HG03354 (cell line): ENCODE measurements at regions not wholly inside any gene's neighbourhood (a gene's known extent, or its start where the extent isn't known, plus 50 kb on each side); places are given as distances from the start of the nearest gene placed in this dataset.
"Not testable (repeated sequence)": the region's sequence is repeated elsewhere in the genome, so short reads cannot be mapped to it uniquely, and the experiment has no call there.

Source experiments
- ATAC-seq: cut with Tn5 transposase; IDR thresholded peaks from one replicate; pipeline ENCODE4 v1.9.1; 2021; ENCODE audit warnings: mild to moderate bottlenecking; ENCODE audit not compliant: unreplicated experiment, poor library complexity, severe bottlenecking

DNA sequence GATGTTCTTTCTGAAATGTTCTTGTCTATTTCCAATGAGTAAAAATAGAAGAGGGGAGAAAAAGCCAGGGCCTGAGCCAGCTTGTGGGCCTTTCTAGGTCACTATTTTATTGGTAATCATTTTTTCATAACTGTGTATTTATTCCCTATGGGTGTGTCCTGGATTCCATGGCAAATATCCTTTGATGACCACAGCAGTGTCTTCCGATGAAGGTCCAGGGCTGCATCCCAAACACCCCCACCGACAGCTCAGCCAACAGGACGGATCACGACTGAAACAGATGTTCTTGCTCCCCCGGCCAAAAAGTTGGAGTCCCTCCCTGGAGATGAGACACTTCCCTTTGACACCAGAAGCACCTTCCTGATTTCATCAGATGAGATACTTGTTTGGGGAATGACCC, 105.4 kb upstream of the PLEKHG1 start:
- no peak for ATAC-seq

DNA sequence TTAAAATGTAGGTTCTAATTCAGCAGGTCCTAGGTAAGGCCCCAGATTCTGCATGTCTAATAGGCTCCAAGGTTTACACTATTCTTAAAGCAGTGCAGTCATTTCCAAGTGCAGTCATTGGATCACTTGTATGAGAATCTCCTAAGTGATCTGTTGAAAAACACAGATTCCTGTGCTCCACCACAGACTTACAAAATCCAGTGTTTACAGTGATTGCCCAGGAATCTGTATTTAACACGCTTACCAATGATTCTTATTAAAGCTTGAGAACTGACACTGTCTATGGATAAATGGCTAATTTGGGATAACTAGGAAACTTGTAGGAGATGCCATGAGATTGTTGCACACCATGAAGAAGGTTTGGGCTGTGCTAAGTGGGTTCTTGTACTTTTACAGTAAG, 104.6 kb upstream of the PLEKHG1 start:
- ATAC-seq, result no peak

DNA sequence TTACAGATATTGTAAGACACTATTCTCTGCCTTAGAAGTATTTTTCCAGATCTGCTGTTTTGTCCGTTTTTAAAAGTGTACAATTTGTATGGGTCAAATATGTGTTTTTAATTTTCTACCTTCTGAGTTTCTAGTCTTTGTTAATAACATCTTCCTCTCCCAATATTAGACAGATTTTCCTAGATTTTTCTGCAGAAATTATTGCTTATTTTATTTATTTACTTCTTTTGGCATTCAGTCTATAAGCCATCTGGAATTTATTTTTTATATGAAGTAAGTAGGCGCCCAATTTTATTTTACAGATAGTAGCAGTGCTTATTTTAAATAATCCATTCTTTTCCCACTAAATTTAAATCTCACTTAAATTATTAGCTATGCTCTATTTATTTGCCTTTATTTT, 103.1 kb upstream of the PLEKHG1 start:
- no peak for ATAC-seq

DNA sequence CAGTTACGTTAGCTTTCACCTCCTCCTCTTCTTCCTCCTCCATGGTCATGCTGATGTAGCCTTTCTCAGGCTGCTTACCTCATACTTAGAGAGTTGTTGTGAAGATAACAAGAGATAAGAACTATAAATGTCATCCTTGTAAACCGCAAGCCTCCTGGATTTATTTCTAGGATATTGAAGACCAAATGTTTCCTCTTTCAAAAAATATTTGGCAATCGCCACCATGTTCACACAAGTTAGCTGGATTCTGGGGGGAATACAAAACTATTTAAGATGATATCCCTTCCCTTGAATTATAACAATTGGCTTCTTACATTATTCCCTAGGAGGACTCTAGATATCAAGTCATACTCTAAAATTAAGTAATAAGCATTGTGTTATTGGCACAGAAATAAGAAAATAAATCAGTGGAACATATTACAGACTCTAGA, 99.8 kb upstream of the PLEKHG1 start:
- no peak for ATAC-seq

DNA sequence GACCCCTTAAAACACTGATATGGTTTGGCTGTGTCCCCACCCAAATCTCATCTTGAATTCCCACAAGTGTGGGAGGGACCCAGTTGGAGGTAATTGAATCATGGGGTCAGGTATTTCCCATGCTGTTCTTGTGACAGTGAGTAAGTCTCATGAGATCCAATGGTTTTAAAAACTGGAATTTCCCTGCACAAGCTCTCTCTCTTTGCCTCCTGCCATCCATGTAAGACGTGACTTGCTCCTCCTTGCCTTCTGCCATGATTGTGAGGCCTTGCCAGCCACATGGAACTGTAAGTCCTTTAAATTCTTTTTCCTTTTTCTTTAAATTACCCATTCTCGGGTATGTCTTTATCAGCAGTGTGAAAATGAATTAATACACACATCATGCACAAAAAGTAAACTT, 99.1 kb upstream of the PLEKHG1 start:
- not testable (repeated sequence) for ATAC-seq

DNA sequence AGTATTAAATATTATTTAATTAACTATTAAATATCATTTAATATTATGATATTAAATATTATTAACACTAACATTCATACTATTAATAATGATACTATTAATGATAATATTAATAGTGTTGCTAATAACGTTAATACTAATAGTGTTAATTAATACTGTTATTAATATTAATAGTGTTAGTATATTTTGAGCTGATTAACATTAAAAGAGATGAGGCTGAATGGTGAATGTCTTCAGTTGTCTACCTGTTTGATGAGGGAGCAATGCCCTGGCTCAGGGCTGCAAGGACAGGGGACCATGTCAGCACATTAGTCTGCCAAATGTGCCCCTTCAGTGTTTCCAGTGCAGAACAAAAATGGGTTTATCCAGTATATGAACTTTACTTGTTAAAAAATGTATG, 96.6 kb upstream of the PLEKHG1 start:
- no peak for ATAC-seq

DNA sequence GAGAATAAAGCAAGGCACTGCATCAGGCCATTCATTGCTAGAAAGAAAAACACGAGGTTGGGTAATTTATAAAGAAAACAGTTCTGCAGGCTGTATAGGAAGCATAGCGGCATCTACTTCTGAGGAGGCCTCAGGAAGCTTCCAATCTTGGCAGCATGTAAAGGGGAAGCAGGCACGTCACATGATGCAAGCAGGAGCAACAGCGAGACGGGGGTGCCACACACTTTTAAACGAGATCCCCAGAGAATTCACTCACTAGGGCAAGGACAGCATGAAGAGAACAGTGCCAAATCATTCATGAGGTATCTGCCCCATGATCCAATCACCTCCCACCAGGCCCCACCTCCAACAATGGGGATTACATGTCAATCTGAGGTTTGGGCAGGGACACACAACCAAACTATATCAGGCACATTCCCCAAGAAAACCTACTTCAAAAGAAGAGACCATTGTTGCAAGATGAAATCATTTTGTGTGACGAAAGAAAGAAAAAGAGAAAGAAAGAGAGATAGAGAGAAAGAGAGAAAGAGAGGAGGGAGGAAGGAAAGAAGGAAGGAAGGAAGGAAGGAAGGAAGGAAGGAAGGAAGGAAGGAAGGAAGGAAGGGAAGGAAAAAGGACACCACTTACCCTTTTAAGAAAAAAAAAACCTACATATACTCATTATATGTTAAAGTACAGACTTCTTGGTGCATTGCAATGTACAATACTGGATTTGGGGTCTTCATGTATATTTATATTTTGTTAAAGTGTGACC, 95.9 kb upstream of the PLEKHG1 start:
- no peak for ATAC-seq

DNA sequence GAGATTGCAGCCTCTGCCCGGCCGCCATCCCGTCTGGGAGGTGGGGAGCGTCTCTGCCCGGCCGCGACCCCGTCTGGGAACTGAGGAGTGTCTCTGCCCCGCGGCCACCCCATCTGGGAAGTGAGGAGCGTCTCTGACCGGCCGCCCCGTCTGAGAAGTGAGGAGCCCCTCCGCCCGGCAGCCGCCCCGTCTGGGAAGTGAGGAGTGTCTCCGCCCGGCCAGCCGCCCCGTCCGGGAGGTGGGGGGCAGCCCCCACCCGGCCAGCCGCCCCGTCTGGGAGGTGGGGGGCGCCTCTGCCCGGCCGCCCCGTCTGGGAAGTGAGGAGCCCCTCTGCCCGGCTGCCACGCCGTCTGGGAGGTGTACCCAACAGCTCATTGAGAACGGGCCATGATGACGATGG, 92.3 kb upstream of the PLEKHG1 start:
- not testable (repeated sequence) for ATAC-seq

DNA sequence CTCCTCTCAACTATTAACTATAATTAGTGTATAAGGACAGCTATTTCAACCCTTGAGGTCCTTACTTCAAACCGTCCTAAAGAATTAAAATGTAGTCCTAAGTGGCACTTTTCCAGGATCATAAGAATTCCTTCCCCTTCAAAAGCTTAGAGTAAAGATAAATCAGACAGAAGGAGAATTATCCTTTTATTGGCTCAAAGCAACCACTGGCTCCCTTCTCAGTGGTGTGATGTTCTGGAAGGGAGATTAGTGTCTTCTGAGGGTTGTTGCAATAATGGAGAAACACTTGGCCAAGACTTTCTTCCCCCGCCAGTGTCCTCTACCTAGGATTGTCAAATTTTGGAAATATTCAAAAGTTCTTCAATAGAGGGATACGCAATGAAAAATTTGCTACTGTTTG, 89.1 kb upstream of the PLEKHG1 start:
- no peak for ATAC-seq

DNA sequence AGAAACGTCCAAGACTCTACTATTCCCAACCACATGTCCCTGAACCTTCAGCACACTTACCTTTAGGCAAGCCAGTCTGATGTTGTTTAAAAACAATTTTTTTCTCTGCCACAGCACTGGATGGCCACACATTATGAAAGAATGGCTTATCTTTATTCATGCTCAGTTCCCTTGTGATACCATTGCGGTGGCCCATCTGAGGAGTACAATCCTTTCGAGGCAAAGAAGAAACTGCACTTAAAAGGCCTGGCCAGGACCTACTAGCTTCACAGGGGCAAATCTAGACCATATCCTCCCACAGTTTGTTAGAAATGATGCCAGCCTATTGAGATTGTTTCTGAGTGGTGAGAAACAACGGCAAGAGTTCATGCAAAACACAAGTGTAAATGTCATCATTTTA, 88.4 kb upstream of the PLEKHG1 start:
- ATAC-seq, result no peak

DNA sequence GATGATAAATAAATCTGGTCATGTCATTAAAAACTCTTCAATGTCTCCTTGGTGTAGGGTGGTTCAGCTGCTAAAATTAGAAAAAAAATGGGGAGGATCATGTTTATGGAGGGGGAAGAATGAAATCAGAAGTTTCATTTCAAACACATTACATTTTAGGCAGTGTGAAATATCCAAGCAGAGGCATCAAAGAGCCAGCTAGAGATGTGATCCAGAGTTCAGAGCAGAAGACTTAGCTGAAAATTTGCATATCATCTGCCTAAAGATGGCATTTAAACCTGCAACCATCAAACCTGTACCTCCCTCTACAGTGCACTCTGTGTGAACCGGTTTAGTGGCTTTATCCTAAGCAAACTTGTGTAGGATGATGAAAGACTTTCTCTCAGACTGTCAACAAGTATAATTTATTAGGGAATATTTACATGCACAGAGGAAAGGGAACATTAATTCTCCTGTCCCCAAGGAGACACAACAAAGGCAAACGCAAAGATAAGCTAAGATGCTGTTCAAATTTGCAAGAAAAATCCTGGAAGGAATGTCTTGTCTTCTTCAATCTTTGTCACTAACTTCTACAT, 84.8 kb upstream of the PLEKHG1 start:
- no peak for ATAC-seq

DNA sequence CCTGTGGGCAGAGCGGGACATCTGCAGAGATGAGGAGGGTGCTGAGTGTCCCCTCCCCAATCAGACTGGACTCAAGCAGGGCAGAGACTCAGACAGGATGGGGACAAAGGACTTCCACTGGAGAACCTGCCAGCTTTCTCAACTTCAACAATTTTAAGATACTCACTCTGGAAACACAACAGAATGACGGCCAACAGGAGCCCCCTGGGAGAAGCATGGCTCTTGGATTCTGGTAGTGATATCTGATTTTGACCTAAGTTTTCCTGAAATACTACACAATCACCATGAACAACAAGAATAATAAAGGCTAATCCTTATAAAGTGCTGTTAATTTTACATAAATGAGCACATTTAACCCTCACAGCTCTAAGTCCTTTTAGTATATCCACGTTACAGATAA, 83.5 kb upstream of the PLEKHG1 start:
- no peak for ATAC-seq

DNA sequence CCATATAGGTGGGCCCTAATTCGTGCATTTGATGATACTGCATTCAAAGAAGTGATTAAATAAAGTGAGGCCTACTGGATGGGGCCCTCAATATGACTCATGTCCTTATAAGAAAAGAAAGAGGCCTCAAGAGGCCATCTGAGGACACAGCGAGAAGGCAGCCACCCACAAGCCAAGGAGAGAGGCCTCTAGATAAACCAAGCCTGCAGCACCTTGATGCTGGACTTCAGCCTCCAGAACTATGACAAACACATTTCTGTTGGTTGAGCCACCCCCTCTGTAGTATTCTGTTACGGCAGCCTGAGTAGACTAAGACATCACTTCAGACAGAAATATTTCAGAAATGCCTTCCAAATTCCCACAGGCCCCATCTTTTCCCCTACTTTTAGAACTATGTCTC, 82.5 kb upstream of the PLEKHG1 start:
- no peak for ATAC-seq

DNA sequence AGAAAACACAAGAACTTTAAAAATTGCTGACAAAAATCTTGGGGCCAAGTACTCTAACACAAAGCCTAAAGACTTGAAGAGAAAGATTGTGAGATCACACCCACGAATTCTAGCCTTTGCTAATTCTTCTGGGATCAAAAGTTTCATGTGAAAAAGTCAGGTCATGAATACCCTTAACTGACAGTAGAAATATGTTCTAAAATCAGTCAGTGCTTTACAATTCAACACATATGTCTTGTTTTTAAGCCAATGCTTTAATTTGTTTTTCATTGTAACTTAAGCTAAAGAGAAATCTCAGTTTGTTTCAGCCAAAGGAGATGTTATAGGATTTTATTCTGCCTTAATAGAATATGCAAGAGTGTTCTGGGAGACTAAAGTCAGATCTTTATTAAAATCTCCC, 78.2 kb upstream of the PLEKHG1 start:
- ATAC-seq, result no peak

DNA sequence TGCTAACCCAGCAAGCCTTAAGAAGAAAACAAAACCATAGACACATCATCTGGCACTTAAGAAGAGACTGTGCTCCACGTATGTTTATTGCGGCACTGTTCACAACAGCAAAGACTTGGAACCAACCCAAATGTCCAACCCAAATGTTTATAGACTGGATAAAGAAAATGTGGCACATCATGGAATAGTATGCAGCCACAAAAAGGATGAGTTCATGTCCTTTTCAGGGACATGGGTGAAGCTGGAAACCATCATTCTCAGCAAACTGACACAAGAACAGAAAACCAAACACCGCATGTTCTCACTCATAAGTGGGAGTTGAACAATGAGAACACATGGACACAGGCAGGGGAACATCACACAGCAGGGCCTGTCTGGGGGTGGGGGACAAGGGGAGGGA, 76.5 kb upstream of the PLEKHG1 start:
- ATAC-seq, result not testable (repeated sequence)

DNA sequence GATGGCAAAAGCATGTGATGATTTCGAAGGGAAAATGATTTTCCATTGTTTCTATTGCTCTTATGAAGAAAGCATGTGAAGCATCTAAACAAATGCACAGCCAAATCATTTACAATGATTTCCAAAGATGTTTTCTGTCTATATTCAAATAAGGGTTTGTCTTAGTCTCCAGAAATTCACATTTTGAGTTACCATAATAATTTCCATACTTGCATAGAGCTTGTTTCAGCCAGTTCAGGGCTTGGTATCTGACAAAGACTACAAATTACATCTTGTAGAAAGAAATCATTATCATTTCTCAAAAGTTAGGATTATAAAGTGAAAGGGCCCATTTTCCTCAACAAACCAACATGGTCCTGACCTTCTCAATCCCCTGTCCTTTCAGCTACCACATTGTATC, 74.4 kb upstream of the PLEKHG1 start:
- ATAC-seq, result no peak

DNA sequence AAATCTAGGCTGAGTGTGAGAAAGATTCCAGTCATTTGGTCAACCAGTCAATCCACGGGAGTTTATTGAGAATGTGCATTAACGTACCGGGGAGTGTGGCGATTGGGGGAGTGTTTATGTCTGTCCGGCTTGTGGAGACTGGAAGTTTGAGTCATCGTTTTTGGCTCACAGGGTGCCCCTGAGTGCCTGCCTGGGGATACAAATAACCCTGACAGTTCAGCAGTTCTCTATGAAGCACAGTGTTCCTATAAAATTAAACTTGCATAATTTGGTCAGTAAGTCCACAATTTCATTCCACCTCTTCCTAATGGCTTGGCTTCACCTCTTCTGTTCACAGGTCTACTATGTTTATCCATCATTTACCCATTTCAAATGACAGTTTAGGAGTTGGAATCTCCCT, 72.6 kb upstream of the PLEKHG1 start:
- no peak for ATAC-seq

DNA sequence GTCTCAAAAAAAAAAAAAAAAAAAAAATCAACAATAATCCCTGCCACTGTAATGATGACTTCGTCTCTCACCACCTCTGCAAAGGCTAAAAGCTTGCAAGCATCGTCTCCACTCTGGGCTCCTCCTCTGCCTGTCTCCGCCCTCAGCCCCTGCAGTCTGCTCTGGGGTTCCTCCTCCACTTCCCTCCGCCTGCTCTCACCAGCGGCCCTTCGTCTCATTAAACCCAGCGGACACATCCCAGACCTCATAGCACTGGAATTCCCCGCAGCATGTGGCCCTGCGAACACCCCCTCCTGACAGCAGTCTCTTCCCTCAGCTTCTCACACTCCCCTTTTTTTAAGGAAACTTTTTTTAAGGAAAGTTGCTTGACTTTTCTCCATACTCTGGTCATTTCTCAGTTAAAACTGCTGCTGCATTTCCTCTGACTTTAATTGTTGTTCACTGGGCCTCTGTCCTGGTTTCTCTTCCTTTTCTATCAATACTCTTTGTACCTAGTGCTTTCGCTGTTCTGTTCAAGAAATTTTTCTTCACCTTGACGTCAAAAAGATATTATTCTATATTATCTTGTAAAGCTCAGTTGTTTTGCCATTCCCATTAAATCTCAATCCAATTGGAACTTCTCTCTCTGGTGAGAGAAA, 70.9 kb upstream of the PLEKHG1 start:
- ATAC-seq, result no peak

DNA sequence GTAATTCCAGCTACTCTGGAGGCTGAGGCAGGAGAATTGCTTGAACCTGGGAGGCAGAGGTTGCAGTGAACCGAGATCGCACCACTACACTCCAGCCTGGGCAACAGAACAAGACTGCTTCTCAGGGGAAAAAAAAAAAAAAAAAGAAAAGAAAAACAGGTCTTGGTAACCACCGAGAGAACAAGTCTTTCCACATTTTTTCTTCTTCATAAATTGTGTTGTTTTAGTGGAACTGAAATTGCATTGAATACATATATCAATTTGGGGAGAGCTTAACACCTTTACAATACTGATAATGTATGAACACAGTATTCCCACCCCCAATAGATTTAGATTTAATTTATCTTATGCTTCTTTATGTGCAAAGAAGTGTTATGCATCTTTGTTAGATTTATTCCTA, 70.0 kb upstream of the PLEKHG1 start:
- ATAC-seq, result no peak

DNA sequence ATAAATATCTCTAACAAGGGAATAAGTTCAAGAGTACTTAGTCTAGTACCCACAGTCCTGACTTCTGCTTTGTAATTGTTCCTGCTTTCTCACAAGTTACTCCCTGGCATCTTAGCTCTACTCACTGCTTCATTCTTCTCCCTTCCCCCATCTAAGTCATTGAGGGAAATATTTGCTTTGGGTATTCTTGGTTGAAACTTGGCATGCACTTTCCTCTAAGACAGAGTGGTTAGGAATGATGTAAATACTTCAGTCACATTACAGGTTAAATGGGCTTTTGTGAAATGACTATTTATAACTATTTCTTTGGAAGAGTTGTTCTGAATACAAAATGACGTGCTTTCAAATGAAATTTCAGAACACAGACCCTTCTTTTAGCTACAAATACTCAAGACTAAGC, 67.7 kb upstream of the PLEKHG1 start:
- ATAC-seq, result no peak

DNA sequence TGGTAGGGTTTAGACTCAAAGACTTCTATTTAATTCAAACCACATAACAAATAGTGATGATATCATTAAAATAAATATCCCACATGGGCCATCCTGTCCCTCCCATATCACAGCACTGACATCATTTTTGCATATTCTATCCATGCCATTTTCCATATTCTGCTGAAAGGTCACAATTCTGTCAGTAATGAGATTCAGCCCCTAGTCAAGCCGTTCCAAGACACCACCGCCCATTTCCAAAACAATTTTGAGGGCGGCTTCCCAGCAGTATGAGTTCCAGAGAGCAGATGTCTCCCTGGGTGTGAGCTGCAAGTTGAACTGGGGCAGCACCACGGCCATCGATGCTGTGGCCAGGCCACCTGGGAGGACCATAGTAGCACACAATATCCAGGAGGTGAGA, 65.1 kb upstream of the PLEKHG1 start:
- ATAC-seq, result no peak
